GM18526 (cell line): ENCODE measurements at regions not wholly inside any gene's neighbourhood (a gene's known extent, or its start where the extent isn't known, plus 50 kb on each side); places are given as distances from the start of the nearest gene placed in this dataset.

Source experiments
- POLR2A ChIP-seq: IDR thresholded peaks from 3 replicates; pipeline ENCODE4 v1.6.1; 2011; ENCODE audit not compliant: insufficient read length; ENCODE audit errors: extremely low read depth

- no peak for TF ChIP-seq POLR2A
These were observed 156.9 kb upstream of the CIBAR2 start for GRCh38 chr16:85269165-85269564.

DNA sequence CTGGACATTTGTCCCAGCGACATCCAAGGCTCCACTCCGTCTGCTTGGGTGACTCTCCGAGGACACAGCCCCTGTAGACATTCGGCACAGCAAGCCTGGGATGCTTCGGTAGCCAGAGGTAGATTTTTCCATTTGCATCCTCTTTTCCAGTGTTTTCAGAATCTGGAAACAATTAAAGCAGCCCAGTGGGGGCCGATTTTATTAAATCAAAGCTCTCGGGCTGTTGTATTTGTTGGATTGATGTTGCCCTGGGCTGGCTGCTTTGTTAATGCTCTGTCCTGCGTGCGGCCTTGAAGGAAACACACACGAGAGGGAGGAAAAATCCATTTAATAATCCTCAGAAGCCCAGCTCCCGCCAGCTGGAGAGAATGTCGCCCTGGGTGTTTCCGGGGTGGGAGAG, 158.1 kb upstream of the CIBAR2 start:
- no peak for TF ChIP-seq POLR2A

DNA sequence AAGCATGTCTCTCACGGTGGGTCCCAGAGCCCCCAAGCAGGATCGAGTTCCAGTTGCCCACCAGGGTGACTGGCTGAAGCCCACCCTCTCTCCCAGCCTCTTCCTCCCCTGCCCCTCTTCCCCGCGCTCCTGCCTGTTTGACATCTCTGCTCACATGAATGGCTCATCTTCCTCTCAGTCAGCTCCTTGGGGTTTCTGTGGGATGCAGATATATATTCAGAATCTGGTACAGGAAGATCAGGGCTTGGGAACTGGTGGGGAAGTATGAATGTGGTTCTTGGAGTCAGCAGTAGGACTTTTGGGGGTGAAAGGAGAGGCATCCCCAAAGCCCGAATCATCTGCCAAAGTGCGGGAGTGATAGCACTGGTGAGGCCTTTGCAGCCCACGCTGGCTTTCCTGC, 158.9 kb upstream of the CIBAR2 start:
- TF ChIP-seq POLR2A = no peak

DNA sequence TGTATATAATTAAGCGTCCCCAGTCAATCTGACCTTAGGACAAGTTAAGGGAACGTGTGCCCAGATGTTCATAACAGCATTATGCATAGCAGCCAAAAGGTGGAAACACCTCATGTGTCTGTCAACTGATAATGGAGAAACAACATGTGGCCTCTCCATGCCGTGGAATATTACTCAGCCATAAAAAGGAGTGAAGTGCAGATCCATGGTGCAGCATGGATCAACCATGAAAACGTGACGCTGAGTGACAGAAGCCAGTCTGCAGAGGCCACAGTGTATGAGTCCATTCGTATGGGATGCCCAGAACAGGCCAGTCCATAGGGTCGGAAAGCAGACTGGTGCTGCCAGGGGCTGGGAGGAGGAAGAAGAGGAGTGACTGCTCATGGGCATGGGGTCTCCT, 161.0 kb upstream of the CIBAR2 start:
- TF ChIP-seq POLR2A = no peak

- TF ChIP-seq POLR2A = no peak
These were observed 162.2 kb upstream of the CIBAR2 start for GRCh38 chr16:85274501-85274900.

- no peak for TF ChIP-seq POLR2A
These were observed 162.7 kb upstream of the CIBAR2 start for GRCh38 chr16:85274924-85275323.

DNA sequence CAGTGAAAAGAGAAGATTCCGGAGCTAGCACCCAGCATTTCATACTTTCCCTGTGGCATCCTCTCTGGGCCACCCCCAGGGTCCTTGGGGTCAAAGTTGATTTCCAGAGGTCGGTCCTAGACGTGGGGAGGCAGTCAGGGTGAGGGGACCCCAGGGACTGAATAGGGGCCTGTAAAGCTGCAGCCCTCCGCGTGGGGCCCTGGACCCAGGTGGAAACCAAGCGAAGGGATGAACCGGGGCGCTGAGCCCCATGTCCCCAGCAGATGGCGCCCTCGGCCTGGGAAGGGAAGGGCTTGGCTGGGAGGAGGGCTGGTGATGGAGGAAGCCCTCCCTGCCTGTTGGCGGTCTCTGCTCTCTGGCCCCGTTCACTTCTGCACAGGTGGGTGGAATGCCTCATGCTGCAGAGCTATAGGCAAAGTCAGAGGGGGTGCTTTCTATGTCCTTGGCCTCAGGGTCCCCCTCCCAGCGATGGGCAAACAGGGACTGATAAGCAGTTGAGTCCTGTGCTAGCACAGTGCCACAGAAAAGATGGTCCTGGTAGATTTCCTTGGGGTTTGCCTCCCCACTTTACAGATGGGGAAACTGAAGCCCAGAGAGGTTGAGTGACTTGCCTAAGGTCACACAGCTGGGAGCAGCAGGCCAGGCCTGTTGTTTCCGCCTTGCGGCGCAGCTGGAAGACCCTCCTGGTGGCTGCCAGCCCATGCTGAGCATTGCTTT, 163.4 kb upstream of the CIBAR2 start:
- no peak for TF ChIP-seq POLR2A

DNA sequence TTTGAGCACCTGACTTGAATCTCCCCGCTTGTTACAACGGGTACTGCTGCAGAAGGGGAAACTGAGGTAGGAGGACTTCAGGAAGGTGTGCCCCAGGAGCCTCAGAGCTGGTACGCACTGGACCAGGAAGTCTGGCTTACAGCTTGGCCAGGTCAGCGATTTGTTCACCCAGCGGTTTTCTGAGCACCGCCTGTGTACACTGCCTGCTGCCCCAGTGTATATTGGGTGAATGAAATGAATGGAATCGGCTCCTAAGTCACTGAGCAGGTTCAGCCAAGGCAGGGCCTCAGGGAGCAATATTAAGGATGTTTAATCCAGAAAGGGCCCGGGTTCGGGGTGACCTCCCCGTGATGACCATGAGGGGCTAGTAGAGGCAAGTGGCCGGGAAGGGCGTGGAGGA, 164.0 kb upstream of the CIBAR2 start:
- no peak for TF ChIP-seq POLR2A

DNA sequence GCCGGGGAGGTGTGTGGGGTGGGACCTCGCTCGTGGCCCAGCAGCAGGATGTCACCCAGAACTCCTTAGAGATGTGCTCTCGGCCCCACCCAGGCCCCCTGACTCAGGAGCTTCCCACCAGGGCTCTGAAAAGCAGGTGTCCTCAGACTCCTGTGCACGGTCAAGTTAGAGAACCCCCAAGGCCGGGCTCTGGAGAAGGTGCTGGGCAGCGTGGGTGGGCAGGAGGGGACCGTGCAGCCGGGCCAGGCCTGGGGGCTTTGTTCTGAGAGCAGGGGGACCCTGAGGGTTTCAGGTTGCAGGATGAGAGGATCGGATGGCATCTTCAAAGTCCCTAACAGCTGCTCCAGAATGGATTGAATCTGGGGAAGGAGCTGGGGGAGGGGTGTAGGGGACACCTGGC, 164.4 kb upstream of the CIBAR2 start:
- no peak for TF ChIP-seq POLR2A

DNA sequence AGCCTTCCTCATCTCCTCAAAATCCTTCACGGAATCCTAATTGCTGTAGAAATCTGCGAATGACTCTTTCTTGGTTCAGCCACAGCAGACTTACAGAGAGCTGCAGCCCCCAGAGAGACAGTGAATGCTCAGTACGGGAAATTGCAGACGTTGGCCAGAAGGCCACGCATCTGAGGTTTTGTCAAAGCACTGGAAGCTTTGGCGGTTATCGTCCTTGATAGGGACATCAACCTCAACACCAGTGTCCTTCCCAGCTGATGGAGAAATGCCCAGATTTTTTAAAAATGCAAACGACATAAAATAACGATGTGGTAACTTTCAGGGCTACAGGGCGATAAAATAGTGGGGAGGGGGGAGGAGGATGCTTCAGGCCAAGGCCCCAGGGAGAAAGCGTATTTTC, 166.6 kb upstream of the CIBAR2 start:
- TF ChIP-seq POLR2A = no peak

DNA sequence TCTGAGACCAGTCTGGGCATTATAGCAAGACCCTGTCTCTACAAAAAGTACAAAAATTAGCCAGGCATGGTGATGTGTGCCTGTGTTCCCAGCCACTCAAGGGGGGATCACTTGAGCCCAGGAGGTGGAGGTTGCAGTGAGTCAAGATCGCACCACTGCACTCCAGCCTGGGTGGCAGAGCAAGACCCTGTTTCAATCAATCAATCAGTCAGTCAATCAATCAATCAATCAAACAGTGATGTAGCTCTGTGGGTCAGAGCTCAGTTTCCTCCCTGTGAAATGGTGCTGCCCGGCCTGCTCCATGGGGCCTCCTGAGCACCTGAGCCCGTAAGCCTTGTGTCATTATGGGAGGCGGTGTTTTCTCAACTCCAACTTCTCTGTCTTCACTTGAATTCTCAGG, 167.1 kb upstream of the CIBAR2 start:
- TF ChIP-seq POLR2A = no peak

- TF ChIP-seq POLR2A = no peak
These were observed 167.7 kb upstream of the CIBAR2 start for GRCh38 chr16:85279825-85280545.

GRCh38 chr16:85281181-85281580, 168.9 kb upstream of the CIBAR2 start:
- TF ChIP-seq POLR2A = no peak

- no peak for TF ChIP-seq POLR2A
These were observed 170.6 kb upstream of the CIBAR2 start for GRCh38 chr16:85282842-85283241.

GRCh38 chr16:85283305-85284050, 171.2 kb upstream of the CIBAR2 start:
- TF ChIP-seq POLR2A = no peak

DNA sequence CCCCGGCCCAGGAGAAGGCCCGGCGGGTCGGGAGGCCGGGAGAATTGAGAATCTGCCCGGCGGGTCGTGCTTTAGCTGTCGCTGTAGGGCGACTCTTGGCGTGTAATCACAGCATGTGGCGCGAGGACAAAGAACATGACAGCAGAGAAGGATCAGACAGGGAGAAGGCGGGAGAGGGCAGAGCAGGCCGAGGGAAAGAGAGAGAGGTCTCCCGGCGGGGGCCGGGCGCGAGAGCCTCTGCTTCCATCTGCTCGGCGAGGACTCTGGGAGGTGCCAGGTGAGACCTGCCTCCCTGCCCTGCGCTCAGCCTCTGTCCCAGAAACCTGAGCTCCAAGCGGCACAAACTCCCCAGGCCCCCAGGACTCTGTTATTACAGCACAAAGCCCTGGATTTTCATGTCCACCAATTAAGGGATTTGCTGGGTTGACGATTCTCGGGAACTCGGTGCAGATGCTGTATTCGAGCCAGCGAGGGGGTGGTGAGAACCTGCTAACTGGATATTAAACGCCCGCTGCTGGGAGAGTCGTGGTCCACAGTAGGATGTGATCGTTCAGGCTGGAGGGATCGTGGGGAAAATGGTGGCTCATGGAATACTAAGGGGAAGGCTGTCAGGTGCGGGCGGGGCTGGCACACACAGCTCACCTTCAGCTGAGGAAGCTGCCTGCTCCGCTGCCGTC, 172.0 kb upstream of the CIBAR2 start:
- no peak for TF ChIP-seq POLR2A

DNA sequence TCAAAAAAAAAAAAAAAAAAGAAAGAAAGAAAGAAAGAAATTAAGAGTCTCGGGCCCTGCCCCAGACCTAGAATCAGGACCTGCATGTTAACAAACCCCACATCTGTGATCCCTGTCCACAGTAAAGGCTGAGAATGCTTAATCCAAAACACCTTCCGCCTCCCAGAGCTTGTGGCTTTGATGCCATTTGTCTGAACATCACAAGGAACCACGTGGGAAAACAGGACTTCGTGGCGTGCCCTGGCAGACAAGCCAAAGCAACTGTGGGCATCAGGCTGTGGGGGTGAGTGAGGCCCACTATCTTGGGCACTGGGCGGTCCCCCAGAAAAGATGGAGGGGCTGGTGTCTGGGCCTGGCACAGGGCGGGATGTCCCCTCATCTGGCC, 173.4 kb upstream of the CIBAR2 start:
- TF ChIP-seq POLR2A = no peak
